NCI-H2227 treated with DMSO at 0.1 percent for 48 hours (cell line): ENCODE measurements at regions not wholly inside any gene's neighbourhood (a gene's known extent, or its start where the extent isn't known, plus 50 kb on each side); places are given as distances from the start of the nearest gene placed in this dataset.
A peak's percentile ranks its signal among the peaks of the same experiment; 100 is the strongest.
"Not testable (repeated sequence)": the region's sequence is repeated elsewhere in the genome, so short reads cannot be mapped to it uniquely, and the experiment has no call there.

Experiments
- DNase-seq: peaks from one replicate; lab custom pipeline; 2025; lab: John Stamatoyannopoulos, UW

GRCh38 chr2:44086629-44087028 lies 82.0 kb upstream of the PPM1B start:
- no peak for DNase-seq

GRCh38 chr2:44087036-44087713 lies 81.5 kb upstream of the PPM1B start:
- peak; percentile 87 for DNase-seq

- DNase-seq = no peak
Measured at GRCh38 chr2:44087714-44088092, 81.0 kb upstream of the PPM1B start.

GRCh38 chr2:44092519-44092918 lies 76.2 kb upstream of the PPM1B start:
- DNase-seq = not testable (repeated sequence)

- DNase-seq = no peak
Measured at GRCh38 chr2:44093970-44094369, 74.7 kb upstream of the PPM1B start.

- no peak for DNase-seq
Measured at GRCh38 chr2:44097322-44097907, 71.3 kb upstream of the PPM1B start.

- DNase-seq = no peak
Measured at GRCh38 chr2:44098050-44098449, 70.6 kb upstream of the PPM1B start.

- DNase-seq = no peak
Measured at GRCh38 chr2:44098891-44099290, 69.8 kb upstream of the PPM1B start.

GRCh38 chr2:44100351-44100750 lies 68.3 kb upstream of the PPM1B start:
- no peak for DNase-seq

GRCh38 chr2:44101246-44101645 lies 67.4 kb upstream of the PPM1B start:
- DNase-seq = no peak

- no peak for DNase-seq
Measured at GRCh38 chr2:44102790-44103562, 65.7 kb upstream of the PPM1B start.

GRCh38 chr2:44103639-44104038 lies 65.0 kb upstream of the PPM1B start:
- no peak for DNase-seq

- DNase-seq = no peak
Measured at GRCh38 chr2:44104855-44105271, 63.8 kb upstream of the PPM1B start.

- DNase-seq = not testable (repeated sequence)
Measured at GRCh38 chr2:44106509-44106908, 62.2 kb upstream of the PPM1B start.

GRCh38 chr2:44107086-44107740 lies 61.5 kb upstream of the PPM1B start:
- no peak for DNase-seq

- no peak for DNase-seq
Measured at GRCh38 chr2:44107974-44108373, 60.7 kb upstream of the PPM1B start.

- no peak for DNase-seq
Measured at GRCh38 chr2:44109166-44109565, 59.5 kb upstream of the PPM1B start.

- no peak for DNase-seq
Measured at GRCh38 chr2:44110444-44110843, 58.2 kb upstream of the PPM1B start.

GRCh38 chr2:44112096-44112495 lies 56.6 kb upstream of the PPM1B start:
- DNase-seq = no peak

- no peak for DNase-seq
Measured at GRCh38 chr2:44116319-44116718, 52.4 kb upstream of the PPM1B start.

GRCh38 chr2:44118257-44118656 lies 50.4 kb upstream of the PPM1B start:
- no peak for DNase-seq
